NCI-H524 treated with DMSO at 0.1 percent for 48 hours (cell line): ENCODE measurements at regions not wholly inside any gene's neighbourhood (a gene's known extent, or its start where the extent isn't known, plus 50 kb on each side); places are given as distances from the start of the nearest gene placed in this dataset.
A peak's percentile ranks its signal among the peaks of the same experiment; 100 is the strongest.

Experiments
- DNase-seq: peaks from one replicate; lab custom pipeline; 2025; lab: John Stamatoyannopoulos, UW

DNA sequence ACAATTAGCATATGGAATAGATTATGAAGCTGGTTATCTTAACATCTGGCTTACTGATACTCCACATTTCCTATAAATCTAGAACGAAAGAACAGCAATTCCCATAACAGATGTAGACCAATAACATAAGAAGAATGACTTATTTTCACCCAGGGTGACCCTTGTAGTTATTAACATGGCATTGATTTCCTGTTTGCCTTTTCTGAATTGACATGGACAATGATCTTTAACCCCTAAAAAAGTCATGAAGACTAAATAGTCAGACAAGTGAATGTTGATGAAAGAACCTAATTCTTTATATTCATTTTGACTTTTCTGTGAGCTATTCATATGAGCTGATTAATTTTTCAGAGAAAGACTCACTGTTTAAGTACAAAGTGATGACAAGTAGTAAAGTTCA lies 175.3 kb upstream of the CD180 start:
- no peak for DNase-seq

DNA sequence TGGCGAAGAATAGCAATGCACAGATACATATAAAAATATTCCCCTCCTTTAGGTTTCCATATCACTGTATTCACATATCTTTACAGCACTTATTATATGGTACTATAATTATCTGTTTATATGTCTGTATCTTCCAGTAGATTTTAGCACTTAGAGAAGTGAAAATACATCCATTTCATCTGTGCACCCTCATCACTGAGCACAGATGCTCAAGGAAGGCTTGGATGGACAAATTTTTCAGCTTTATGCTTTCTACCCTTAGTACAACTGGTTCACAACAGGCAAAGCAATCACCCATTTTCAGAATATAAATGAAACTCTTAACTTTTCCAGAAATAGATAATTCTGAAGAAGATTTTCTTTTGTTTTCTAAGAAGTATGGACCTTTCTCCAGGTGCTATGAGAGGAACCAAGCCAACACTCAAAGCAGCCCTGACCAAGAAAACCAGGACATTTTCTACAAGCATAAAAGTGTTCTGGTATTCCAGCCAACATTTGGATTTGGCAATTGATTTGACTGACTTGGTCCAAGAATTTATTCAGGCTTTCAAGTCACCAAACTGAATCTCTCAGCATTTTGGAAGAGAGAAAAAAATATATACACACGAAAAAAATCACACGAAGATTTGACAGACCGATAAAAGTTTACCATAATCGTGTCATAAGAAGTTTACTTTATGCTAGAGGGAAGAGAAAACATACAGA lies 170.2 kb upstream of the CD180 start:
- DNase-seq = no peak

DNA sequence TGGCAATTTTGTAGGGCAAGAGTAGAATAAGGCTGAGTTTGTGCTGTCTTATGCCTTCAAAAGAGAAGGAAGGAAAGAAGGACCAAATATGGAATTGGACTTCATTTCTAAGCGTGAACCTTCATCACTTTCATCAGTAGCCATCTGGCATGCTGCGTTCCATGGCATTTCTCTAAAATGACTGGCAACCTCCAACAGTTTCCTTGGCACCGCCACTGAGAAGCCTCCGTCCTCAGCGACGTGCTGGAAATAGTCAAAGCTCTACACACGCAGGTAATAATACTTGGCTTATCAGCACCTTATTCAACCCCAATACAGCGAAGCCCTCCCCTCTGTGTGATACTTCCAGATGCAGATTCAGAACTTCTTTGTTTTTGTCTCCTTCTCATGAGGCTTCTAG lies 169.7 kb upstream of the CD180 start:
- DNase-seq = no peak

DNA sequence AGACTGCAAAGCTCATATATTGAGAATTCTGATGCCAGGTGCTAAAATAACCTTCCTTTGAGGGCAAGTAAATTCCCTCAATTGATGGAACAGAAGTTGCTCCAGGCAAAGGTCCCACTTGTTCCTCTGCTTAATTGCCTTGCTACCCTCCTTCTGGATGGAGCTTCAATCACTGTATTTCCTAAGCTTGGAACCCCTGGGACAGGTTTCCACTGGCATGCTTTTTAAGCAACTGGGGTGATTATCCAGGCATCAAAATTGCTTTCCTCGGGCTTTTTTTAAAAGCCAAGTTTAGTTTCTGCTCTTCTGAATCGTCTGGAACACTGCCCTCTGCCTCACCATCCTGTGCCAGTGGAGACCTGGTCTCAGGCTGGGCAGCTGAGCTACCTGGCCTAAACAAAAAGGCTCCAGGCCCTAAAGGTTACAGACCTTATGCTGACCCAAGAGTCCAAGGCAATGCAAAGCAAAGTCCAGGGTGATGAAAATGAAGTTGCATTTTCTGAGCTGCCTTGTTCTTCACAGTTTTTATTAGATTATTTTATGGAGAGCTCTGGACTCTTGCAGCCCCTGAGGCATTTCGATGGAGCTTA lies 167.9 kb upstream of the CD180 start:
- no peak for DNase-seq

DNA sequence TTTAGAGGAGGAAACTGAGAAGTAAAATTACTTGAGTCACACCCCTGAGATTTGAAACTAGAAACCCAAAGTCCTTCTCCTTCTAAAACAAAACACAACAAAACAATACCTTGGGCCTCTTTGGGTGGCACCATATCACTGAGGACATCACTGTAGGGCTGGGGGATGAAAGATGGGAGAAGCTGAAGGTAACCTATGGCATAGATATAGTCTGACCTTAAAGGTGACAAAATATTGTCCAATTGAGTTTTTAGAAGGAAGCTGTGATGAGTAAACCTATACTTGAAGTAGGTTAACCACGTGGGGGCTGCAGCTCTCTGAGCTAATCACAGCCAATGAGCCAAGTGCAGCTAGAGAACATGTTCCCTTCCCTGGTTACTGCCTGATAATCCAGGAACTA lies 167.4 kb upstream of the CD180 start:
- DNase-seq = no peak

DNA sequence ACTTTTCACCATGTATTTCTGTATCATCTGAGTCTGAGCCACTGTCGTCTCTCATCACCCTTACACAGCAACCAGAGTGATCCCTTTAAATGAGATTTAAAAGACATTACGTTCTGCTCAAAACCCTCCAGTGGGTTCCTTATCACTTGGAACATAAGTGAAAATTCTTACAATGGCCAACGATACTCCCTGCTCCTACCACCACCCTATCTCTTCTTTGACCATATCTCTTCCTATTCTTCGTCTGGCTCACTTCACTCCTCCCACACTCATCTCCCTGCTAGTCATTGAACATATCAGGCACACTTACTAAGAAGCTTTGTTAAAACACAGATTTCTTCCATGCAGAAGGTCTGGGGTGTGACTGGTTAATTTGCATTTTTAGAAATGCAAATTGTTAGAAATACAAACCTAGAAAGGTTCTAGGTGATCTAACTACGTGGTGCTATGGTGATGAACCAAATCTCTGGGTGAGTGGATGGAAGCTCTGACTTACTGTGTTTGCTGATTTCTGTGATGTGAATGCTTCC lies 166.6 kb upstream of the CD180 start:
- DNase-seq = no peak

DNA sequence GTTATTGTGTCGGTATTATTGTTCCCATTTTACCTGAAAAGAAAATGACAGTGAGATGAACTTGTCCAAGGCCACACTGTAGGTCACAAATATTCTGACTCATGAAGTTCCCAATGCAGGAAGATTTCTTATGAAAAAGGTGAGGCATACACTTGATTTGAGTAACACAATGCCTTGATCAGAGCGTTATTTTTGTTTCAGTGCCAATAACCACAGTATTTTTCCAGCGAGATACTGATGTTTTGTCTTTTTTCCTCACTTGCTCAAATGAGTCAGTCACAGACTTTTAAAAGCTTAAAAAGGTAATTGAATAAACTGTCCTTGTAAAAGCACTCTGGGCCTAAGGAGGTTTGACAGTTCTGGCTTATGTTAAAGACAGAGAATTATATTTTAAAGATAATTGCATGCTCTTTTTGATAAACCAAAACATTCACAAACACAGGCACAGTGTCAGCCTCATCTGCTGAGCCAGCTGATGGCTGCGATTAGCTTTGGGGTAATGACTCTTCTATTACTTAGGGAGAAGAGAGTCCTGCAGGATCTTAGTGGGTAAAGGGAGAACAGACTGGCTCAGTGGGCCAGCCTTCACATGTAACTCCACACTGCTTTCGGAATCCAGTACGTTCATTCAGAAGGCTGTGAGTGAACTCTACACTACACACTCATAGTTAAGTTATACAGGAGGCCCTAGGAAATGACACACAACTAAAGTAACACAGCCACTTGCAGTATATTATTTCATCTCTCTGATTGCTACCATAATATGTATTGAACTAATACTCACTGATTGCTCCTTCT lies 165.5 kb upstream of the CD180 start:
- no peak for DNase-seq

DNA sequence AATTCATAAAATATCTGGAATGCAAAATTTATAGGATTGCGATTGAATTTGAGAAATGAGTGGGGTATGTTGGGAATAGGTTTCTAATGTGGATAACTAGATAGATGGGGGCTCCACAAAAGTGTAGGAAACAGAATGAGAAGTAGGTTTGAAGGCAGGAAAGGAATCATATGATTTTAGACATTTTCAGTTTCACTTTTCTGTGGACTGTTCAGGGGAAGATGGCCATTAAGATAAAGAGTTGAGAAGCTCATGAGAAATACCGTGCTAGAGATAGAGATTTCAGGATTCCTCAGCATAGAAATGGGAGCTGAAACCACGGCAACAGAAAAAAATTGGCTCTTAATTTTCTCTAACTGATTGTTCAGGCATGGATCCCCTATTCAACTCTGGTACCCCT lies 163.4 kb upstream of the CD180 start:
- DNase-seq = no peak

DNA sequence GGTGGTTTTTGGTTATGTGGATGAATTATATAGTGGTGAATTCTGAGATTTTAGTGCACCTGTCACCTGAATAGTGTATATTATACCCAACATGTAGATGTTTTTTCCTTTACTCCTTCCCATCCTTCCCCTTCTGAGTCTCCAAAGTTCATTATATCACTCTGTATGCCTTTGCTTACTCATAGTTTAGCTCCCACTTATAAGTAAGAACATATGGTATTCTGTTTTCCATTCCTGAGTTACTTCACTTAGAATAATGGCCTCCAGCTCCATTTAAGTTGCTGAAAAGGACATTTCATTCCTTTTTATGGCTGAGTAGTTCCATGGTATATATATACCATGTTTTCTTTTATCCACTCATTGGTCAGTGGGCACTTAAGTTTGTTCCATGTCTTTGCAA lies 161.6 kb upstream of the CD180 start:
- no peak for DNase-seq

DNA sequence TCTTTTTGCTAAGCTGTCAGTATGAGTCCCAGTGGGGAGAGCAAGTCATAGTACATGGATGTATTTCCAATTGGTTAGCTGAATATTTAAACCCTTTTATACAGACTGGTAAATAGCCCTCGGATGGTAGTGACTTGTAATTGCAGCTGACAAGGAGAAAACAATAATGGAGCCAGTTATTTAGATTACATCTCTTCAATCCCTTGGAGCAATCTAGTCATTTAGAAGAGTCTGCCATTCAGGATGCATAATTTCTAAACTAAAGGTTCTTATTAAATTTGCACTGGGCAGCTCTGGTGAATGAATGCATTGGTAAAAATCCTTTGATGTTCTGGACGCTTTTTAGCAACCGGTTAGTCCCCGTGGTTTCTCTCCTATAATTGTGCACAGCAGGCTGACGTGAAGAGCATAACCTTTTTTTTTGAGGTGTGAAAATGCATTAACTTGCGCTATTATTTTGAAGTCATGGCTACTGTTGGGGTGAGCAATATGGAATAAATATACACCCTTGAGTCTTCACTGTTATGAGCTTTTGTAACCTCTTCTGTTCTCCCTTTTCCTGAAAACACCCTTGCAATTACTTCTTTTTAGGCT lies 158.6 kb upstream of the CD180 start:
- no peak for DNase-seq

DNA sequence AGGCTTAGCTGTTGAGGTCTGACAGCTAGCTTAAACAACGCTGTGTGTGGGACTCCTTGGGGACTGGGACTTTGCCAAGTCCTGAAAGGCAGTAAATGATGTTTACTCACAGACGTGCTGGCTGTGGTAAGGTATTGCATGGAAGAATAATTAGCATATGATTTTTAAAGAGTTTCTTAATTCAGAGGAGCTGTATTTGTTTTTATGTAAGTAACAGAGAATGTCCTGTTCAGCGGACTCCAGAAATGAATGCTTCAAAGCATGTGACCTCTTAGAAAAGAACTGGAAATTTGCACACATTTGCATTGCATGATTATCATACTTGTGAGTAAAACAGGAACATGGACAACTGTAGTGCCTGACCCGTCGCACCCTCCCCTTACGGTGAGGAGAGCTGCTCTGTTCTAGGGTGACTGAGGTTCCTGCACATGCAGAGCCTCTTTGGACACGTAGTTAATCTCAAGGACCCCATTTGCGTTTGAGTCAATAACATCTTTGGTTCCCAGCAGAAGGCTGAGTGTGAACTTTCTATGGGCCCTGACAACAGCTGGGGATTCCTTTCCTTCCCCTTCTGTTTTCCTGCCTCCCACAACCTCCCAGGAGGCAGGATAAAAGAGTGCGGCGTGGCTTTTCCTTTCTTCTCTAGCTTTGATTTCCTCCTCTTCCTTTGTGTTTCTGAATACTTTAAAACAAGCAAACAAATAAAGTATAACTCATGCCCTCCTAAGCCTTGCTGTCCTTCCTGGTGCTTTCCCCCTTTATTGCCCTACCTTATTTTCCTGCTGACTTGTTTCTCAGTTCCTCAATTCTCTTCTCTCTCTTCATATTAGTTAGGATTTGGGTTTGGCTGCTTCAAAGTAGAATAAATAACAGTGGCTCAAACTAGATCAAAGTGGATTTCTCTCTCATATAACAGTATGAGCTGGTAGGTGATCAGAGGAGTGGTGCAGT lies 157.2 kb upstream of the CD180 start:
- DNase-seq = no peak

DNA sequence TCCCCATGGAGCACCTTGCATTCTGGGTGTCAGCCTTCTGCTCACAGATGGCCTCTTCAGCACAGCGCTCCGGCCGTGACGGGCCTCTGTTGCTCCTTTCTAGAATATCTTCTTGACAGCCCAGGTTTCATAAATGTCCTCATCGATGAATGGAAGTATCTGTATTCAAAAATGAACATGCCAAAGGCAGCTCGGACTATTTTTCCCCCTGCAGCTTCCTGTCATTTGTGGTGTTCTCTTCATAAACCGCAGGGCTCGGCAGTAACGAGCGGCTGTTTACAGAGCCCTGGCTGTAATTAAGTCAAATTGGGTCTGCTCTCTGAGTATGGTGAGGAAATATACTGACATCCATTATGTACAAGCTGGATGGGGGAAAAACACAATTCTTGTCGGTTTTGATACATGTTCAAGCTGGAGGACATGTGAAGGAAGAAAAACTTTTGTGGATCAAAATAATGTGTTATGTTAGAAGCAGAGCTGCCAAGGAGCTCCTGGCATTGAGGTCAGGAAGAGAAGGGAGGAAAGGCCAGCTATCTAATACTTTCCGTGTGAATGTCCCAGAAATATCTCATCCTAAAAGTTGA lies 154.1 kb upstream of the CD180 start:
- no peak for DNase-seq

DNA sequence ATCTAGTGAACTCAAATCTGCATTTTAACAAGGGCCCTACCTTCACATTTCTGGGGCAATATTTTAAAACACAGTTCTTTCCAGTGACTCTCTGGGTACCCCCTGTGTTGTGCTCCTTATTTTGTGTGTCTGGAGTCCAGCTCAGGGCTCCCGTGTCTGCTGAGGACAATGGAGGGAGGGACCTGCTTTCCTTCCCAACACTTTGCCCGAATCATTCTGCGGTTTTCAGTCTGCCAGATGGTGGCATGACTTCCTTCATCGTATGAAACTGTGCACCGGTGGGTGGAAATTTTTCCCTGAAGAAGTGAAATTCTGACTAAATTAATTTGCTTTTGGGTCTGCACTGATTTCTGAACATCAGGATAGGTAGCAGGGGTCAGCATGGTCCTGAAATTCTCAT lies 153.6 kb upstream of the CD180 start:
- peak; percentile 2 for DNase-seq

DNA sequence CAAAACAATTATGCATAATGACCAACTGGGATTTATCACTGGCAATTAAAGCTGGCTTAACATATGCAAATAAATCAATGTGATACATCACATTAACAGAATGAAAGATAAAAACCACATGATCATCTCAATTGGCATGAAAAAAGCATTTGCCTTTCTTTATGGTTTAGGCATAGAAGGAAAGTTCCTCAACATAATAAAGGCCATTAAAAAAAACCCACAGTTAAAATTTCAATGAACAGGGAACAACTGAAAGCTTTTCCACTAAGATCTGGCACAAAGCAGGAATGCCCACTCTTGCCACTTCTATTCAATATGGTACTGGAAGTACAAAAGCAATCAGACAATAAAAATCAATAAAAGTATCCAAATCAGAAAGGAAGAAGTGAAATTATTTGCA lies 151.2 kb upstream of the CD180 start:
- no peak for DNase-seq

DNA sequence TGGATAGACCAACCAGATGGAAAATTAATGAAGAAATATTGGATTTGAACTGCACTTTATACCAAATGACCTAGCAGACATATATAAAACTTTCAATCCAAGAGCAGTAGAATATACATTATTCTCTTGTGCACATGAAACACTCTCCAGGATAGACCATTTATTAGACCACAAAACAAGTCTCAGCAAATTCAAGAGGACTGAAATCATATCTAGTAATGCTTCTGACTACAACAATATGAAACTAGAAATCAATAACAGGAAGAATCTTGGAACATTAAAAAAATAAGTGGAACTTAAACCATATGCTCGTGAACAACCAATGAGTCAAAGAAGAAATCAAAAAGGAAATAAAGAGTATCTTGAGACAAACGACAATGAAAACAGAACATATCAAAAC lies 150.0 kb upstream of the CD180 start:
- DNase-seq = no peak

DNA sequence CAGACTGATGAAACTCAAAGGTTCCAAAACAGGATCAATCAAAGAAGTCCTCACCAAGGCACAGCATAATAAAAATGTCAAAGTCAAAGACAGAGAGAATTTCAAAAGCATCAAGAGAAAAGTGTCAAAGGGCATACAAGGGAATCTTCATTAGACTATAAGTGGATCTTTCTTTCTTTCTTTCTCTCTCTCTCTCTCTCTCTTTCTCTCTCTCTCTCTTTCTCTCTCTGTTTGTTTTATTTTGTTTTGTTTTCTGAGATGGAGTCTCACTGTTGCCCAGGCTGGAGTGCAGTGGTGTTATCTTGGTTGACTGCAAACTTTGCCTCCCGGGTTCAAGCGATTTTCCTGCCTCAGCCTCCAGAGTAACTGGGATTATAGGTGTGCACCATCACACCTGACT lies 148.3 kb upstream of the CD180 start:
- no peak for DNase-seq

DNA sequence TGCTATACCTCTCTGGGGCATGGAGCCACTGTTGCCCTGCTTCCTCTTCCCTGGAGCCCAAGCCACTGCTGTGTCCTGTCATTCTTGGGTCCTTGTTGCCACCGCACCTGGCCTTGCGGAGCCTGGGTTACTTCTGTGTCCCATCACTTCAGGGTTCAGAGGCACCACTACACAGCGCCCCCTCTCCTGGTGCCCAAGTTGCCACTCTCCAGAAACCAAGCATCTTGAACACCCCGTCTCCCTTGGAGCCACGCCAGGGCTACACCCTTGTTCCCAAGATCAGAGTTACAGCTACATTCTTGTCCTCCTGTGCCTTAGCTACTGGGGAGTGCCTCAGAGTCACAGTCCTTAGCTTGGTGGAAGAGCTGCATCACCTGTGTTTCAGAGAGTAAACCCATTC lies 147.2 kb upstream of the CD180 start:
- DNase-seq = no peak

DNA sequence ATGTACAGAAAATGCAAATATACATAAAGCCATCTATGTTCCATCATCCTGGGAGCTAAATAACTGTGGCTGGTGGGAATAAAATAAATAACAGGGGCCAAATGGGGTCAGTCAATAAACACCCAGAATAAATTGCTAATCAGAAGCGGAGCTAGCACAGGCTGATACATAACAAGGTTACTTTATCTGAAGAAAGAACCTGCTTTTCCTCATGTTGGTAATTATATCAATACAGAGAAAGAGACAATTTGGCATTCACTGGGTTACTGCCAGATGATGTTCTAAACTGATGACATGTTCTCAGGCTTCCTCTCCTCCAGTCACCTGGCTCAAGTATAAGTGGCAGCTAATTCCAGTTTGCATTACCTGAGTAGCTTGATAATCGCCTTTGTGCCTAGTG lies 144.9 kb upstream of the CD180 start:
- no peak for DNase-seq

DNA sequence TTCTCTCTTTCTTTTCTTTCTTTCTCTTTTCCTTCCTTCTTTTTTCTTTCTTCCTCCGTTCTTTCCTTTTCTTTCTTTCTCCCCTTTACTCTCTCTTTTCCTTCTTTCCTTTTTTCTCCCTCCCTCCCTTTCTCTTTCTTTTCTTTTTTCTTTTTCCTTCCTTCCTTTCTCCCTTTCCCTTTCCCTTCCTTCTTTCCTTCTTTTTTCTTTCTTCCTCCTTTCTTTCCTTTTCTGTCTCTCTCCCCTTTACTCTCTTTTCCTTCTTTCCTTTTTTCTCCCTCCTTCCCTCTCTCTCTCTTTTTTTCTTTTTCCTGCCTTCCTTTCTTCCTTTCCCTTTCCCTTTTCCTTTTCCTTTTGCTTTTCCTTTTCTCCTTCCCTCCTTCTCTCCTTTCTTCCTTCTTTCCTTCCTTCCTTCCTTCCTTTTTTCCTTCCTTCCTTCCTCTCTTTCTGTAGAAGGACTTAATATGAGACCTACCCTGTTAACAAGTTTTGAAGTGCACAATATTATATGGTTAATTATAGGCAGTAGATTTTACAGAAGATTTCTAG lies 142.7 kb upstream of the CD180 start:
- DNase-seq = no peak

DNA sequence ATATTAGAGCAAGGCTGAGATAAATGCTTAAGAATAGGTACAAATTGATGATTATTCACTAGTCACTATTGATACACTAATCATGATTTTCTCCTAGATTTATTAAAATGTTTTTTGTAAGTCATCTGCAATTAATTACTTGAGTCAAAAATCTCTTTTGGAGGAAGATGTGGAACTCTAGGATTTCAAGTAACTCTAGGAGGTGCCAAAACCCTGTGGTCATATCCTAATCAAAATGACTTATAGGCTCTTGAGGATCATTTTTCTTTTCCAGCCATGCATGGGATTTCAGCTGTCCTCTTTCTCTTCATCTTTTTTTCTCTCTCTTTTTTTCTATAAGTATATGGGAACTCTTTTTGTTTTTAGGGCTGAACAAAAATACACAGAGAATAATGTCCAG lies 141.8 kb upstream of the CD180 start:
- DNase-seq = no peak

DNA sequence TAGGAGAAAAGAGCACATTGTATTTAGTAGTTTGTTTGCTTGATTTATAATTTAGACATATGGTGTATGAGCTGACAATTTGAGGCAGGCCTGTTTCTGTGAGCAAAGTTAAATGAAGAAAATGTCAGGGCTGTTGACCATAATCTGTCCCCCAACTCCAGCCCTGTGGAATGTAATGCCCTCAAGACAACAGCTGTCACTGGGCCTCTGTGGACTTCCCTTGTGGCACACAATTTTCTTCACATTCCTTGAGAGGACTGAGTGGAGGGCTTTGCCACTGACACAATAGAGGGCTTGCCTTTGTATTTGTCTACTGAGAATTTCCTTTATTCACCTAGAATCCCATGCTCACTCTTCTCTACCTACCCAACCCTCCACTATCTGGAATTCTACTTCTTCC lies 141.2 kb upstream of the CD180 start:
- no peak for DNase-seq
